Liver (tissue), 8 donors: ENCODE measurements at regions not wholly inside any gene's neighbourhood (a gene's known extent, or its start where the extent isn't known, plus 50 kb on each side); places are given as distances from the start of the nearest gene placed in this dataset.

ENCODE experiments used
- DNase-seq: peaks from one replicate; pipeline ENCODE4 v3.0.0-alpha.2; 2017; ENCODE audit warnings: low spot score
- H3K27ac ChIP-seq, 2 donors: one replicate each; pipeline ENCODE4 v1.7.0; 2013; ENCODE audit warnings: inconsistent platforms in 2 of 2, low read length in 2 of 2, control low read depth in 1 of 2, low read depth in 1 of 2, mild to moderate bottlenecking in 1 of 2
- H3K27me3 ChIP-seq, 4 donors: one replicate each; pipeline versions ENCODE4 v1.6.1 to v1.7.0; 2013; ENCODE audit warnings: low read length in 3 of 4, inconsistent platforms in 1 of 4, mild to moderate bottlenecking in 1 of 4, moderate library complexity in 1 of 4; ENCODE audit not compliant: control insufficient read depth in 4 of 4, insufficient read depth in 4 of 4
- H3K36me3 ChIP-seq, 4 donors: one replicate each; pipeline versions ENCODE4 v1.6.1 to v1.7.0; 2013; ENCODE audit warnings: low read length in 3 of 4, mild to moderate bottlenecking in 3 of 4, low read depth in 1 of 4, moderate library complexity in 1 of 4; ENCODE audit not compliant: control insufficient read depth in 4 of 4, insufficient read depth in 3 of 4
- H3K4me1 ChIP-seq, 4 donors: one replicate each; pipeline versions ENCODE4 v1.6.1 to v1.7.0; 2013; ENCODE audit warnings: low read length in 3 of 4, mild to moderate bottlenecking in 3 of 4, moderate library complexity in 1 of 4; ENCODE audit not compliant: control insufficient read depth in 4 of 4, insufficient read depth in 4 of 4
- H3K4me3 ChIP-seq, 3 donors: one replicate each; pipeline versions ENCODE4 v1.6.1 to v1.7.0; 2013; ENCODE audit warnings: low read length in 3 of 3, control low read depth in 1 of 3, low read depth in 1 of 3, mild to moderate bottlenecking in 1 of 3
- H3K9ac ChIP-seq, 2 donors: one replicate each; pipeline ENCODE4 v1.7.0; 2013; ENCODE audit warnings: low read length in 2 of 2, mild to moderate bottlenecking in 2 of 2, moderate library complexity in 2 of 2, control low read depth in 1 of 2, low read depth in 1 of 2
- H3K9me3 ChIP-seq, 4 donors: one replicate each; pipeline versions ENCODE4 v1.6.1 to v1.7.0; 2013; ENCODE audit warnings: low read length in 3 of 4; ENCODE audit not compliant: control insufficient read depth in 4 of 4
- EGR1 ChIP-seq, 2 donors: IDR thresholded peaks; 2 replicates each; pipeline ENCODE4 v1.6.1; 2016 to 2018; ENCODE audit warnings: antibody characterized with exemption in 2 of 2, low read depth in 2 of 2
- FOXA1 ChIP-seq: IDR thresholded peaks from 2 replicates; pipeline ENCODE4 v1.6.1; 2016; ENCODE audit warnings: antibody characterized with exemption
- FOXA2 ChIP-seq: IDR thresholded peaks from 2 replicates; pipeline ENCODE4 v1.6.1; 2016; ENCODE audit warnings: antibody characterized with exemption
- GABPA ChIP-seq, 2 donors: IDR thresholded peaks in 1 of 2; conservative IDR thresholded peaks in 1 of 2; 2 replicates each; pipeline ENCODE4 v1.6.1; 2016; ENCODE audit warnings: antibody characterized with exemption in 2 of 2, mild to moderate bottlenecking in 1 of 2, moderate library complexity in 1 of 2
- HNF4A ChIP-seq, 2 donors: conservative IDR thresholded peaks; 2 replicates each; pipeline ENCODE4 v1.6.1; 2016; ENCODE audit warnings: antibody characterized with exemption in 2 of 2, mild to moderate bottlenecking in 2 of 2
- HNF4G ChIP-seq: IDR thresholded peaks from 2 replicates; pipeline ENCODE4 v1.6.1; 2016; ENCODE audit warnings: antibody characterized with exemption
- JUND ChIP-seq, 2 donors: IDR thresholded peaks; 2 replicates each; pipeline ENCODE4 v1.6.1; 2016; ENCODE audit warnings: antibody characterized with exemption in 2 of 2
- NR2F2 ChIP-seq: IDR thresholded peaks from 2 replicates; pipeline ENCODE4 v1.6.1; 2016; ENCODE audit warnings: antibody characterized with exemption
- RAD21 ChIP-seq, 2 donors: IDR thresholded peaks; 2 replicates each; pipeline ENCODE4 v1.6.1; 2016; ENCODE audit warnings: antibody characterized with exemption in 2 of 2, mild to moderate bottlenecking in 2 of 2
- RXRA ChIP-seq, 2 donors: IDR thresholded peaks; 2 replicates each; pipeline ENCODE4 v1.6.1; 2017 to 2018; ENCODE audit warnings: antibody characterized with exemption in 2 of 2, mild to moderate bottlenecking in 1 of 2
- SP1 ChIP-seq: IDR thresholded peaks from 2 replicates; pipeline ENCODE4 v1.6.1; 2018; ENCODE audit warnings: antibody characterized with exemption, mild to moderate bottlenecking
- TAF1 ChIP-seq: conservative IDR thresholded peaks from 2 replicates; pipeline ENCODE4 v1.6.1; 2016; ENCODE audit warnings: antibody characterized with exemption, mild to moderate bottlenecking
- YY1 ChIP-seq: IDR thresholded peaks from 2 replicates; pipeline ENCODE4 v1.6.1; 2016; ENCODE audit warnings: antibody characterized with exemption, mild to moderate bottlenecking
- WGBS: extraction: QIAGEN DNeasy Blood & Tissue Kit; methylation state at CpG from one replicate; pipeline ENCODE4 v1.1.7; 2013; 5-methylcytosine and 5-hydroxymethylcytosine counted together
- TF ChIP-seq, protein P1 (sequence below): fragments of 150-350 bp; IDR thresholded peaks from 2 replicates; pipeline ENCODE4 v1.5.1; 2017; ENCODE audit warnings: improper control_type of control experiment, low read depth, low read length; ENCODE audit not compliant: missing input control
- TF ChIP-seq, protein P2 (sequence below): IDR thresholded peaks from 2 replicates; pipeline ENCODE4 v1.6.1; 2016; ENCODE audit warnings: antibody characterized with exemption
- TF ChIP-seq, protein P3 (sequence below): IDR thresholded peaks from 2 replicates; pipeline ENCODE4 v1.6.1; 2016; ENCODE audit warnings: antibody characterized with exemption, mild to moderate bottlenecking
- donor health status: healthy.
- donor health status: healthy.
- donor health status: healthy.
- donor health status: healthy.
- donor health status: healthy.

DNA sequence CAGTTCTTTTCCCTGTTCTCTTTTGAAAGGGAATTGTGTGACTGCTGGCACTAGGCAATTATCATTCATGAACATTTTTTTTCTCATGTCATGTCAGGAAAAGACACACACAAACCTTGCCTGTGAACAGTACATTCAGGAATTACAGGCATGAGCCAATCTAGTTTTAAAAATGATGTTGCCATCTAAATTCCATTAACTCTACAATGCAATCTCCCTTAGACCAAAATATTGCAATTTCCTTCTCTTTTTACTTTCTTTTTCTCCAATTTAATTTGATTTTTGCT, 127.5 kb upstream of the STMND1 start:
- no peaks in the 10 kb centered on the region for H3K9me3 ChIP-seq
- TF ChIP-seq SP1 (no peak), FOXA2 (no peak), TAF1 (no peak), HNF4G (no peak), JUND (IDR thresholded peaks at IDR 0.05) (no peak), EGR1 (IDR thresholded peaks at IDR 0.05; ENCODE audit: low read depth in 2 of 2) (no peak)
- TF ChIP-seq, protein P1, sequence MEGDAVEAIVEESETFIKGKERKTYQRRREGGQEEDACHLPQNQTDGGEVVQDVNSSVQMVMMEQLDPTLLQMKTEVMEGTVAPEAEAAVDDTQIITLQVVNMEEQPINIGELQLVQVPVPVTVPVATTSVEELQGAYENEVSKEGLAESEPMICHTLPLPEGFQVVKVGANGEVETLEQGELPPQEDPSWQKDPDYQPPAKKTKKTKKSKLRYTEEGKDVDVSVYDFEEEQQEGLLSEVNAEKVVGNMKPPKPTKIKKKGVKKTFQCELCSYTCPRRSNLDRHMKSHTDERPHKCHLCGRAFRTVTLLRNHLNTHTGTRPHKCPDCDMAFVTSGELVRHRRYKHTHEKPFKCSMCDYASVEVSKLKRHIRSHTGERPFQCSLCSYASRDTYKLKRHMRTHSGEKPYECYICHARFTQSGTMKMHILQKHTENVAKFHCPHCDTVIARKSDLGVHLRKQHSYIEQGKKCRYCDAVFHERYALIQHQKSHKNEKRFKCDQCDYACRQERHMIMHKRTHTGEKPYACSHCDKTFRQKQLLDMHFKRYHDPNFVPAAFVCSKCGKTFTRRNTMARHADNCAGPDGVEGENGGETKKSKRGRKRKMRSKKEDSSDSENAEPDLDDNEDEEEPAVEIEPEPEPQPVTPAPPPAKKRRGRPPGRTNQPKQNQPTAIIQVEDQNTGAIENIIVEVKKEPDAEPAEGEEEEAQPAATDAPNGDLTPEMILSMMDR, result no peak
- H3K9ac ChIP-seq, result no peak overlapping the region
- no peaks in the 10 kb centered on the region for H3K36me3 ChIP-seq
- H3K27me3 ChIP-seq, result no peaks in the 10 kb centered on the region
- H3K4me1 ChIP-seq, result peaks cover 0 to 21% (median 12%) of the 10 kb centered on the region in 4 donors
- no peak overlapping the region for H3K4me3 ChIP-seq
- no peak for DNase-seq
- no peak overlapping the region for H3K27ac ChIP-seq

DNA sequence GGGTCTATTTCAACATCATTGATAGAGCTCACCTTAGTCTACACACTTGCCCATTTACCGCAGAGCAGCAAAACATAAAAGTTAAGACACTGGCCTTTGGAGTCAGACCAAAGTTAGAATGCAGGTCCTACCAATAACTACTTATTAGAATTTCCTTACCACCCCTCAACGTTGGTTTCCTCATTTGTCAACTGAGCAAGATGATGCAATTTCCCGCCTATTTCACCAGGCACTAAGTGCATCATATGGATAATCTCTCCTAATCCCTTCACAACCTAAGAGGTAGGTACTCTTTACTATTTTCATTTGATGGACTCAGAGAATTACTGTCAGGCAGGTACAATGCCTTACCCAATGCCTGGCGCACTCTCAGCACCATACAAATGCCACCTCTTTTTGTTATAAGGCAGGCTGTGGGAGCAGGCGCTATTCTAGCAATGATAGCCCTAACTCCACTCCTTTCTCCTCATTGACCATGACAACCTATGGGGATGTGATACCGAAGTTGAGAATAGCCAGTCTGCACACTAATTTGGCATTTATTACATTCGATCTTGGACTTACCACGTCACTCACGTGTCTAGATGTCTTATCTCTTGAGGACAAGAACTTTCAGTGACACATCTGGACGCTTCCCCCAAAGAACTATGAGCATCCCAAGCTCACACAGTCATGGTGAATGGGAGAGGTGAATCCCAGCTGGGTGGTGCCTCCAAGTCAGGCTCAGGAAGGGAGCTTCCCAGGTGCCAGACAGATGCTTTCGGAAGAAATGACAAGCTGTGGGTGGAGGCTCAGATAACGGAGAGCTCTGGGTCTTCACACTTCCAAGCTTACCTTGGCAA, 128.1 kb upstream of the STMND1 start:
- no peaks in the 10 kb centered on the region for H3K36me3 ChIP-seq
- H3K9ac ChIP-seq, result no peak overlapping the region

More for the DNA sequence above, 128.1 kb upstream of the STMND1 start:
- Histone ChIP-seq H3K4me1 (peaks cover 0 to 21% (median 12%) of the 10 kb centered on the region in 4 donors), H3K9me3 (no peaks in the 10 kb centered on the region), H3K27me3 (no peaks in the 10 kb centered on the region), H3K4me3 (no peak overlapping the region), H3K27ac (no peak overlapping the region)
- WGBS, result 81% methylated on average over 12 of the region's 12 CpGs
- TF ChIP-seq HNF4G (no peak), GABPA (IDR thresholded peaks at IDR 0.05 in 1 of 2, conservative IDR thresholded peaks at IDR 0.05 in 1 of 2) (no peak), FOXA2 (no peak), FOXA1 (no peak), SP1 (no peak), TAF1 (no peak), RAD21 (IDR thresholded peaks at IDR 0.05) (no peak), YY1 (no peak), HNF4A (conservative IDR thresholded peaks at IDR 0.05) (no peak), JUND (IDR thresholded peaks at IDR 0.05) (no peak), NR2F2 (no peak), RXRA (IDR thresholded peaks at IDR 0.05) (no peak)
- TF ChIP-seq, protein P2, sequence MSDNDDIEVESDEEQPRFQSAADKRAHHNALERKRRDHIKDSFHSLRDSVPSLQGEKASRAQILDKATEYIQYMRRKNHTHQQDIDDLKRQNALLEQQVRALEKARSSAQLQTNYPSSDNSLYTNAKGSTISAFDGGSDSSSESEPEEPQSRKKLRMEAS, result no peak
- TF ChIP-seq, protein P3, sequence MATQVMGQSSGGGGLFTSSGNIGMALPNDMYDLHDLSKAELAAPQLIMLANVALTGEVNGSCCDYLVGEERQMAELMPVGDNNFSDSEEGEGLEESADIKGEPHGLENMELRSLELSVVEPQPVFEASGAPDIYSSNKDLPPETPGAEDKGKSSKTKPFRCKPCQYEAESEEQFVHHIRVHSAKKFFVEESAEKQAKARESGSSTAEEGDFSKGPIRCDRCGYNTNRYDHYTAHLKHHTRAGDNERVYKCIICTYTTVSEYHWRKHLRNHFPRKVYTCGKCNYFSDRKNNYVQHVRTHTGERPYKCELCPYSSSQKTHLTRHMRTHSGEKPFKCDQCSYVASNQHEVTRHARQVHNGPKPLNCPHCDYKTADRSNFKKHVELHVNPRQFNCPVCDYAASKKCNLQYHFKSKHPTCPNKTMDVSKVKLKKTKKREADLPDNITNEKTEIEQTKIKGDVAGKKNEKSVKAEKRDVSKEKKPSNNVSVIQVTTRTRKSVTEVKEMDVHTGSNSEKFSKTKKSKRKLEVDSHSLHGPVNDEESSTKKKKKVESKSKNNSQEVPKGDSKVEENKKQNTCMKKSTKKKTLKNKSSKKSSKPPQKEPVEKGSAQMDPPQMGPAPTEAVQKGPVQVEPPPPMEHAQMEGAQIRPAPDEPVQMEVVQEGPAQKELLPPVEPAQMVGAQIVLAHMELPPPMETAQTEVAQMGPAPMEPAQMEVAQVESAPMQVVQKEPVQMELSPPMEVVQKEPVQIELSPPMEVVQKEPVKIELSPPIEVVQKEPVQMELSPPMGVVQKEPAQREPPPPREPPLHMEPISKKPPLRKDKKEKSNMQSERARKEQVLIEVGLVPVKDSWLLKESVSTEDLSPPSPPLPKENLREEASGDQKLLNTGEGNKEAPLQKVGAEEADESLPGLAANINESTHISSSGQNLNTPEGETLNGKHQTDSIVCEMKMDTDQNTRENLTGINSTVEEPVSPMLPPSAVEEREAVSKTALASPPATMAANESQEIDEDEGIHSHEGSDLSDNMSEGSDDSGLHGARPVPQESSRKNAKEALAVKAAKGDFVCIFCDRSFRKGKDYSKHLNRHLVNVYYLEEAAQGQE, result no peak
- TF ChIP-seq, protein P1, result no peak
- DNase-seq, result no peak
